Transverse colon (tissue), 4 donors: ENCODE measurements at regions not wholly inside any gene's neighbourhood (a gene's known extent, or its start where the extent isn't known, plus 50 kb on each side); places are given as distances from the start of the nearest gene placed in this dataset.

Source experiments
- DNase-seq: peaks from one replicate; pipeline ENCODE4 v3.0.0-alpha.2; 2019
- H3K27ac ChIP-seq, 4 donors: fragments of 200-600 bp; sonication (generic); 2 replicates each; pipeline ENCODE4 v1.5.1; 2016 to 2018; ENCODE audit warnings: inconsistent platforms in 4 of 4
- H3K27me3 ChIP-seq: fragments of 200-600 bp; sonication (generic); 2 replicates; pipeline ENCODE4 v1.5.1; 2017; ENCODE audit warnings: inconsistent platforms
- H3K36me3 ChIP-seq, 4 donors: fragments of 200-600 bp; sonication (generic); 2 replicates each; pipeline ENCODE4 v1.5.1; 2017 to 2019; ENCODE audit warnings: inconsistent platforms in 4 of 4
- H3K4me1 ChIP-seq, 4 donors: fragments of 200-600 bp; sonication (generic); 2 replicates each; pipeline ENCODE4 v1.5.1; 2017 to 2020; ENCODE audit warnings: inconsistent platforms in 4 of 4
- H3K4me3 ChIP-seq, 4 donors: fragments of 200-600 bp; sonication (generic); 1 replicate in 1 of 4; 2 replicates in 3 of 4; pipeline versions ENCODE4 v1.5.1 to v1.6.1; 2017 to 2019; ENCODE audit warnings: inconsistent platforms in 4 of 4
- H3K9me3 ChIP-seq, 2 donors: fragments of 200-600 bp; sonication (generic); 2 replicates each; pipeline ENCODE4 v1.5.1; 2017 to 2019; ENCODE audit warnings: inconsistent platforms in 2 of 2
- CTCF ChIP-seq, 5 experiments: fragments of 200-600 bp in 3 of 5; fragments of 450-650 bp in 2 of 5; sonication (generic) in 3 of 5; IDR thresholded peaks; 1 replicate in 2 of 5; 2 replicates in 3 of 5; pipeline ENCODE4 v1.5.1; 2016 to 2017; ENCODE audit warnings: antibody characterized with exemption in 5 of 5, inconsistent platforms in 3 of 5, mild to moderate bottlenecking in 2 of 5, moderate library complexity in 1 of 5
- EP300 ChIP-seq: sonication (generic); formaldehyde crosslinking; IDR thresholded peaks from one replicate; pipeline ENCODE4 v1.6.1; 2017; ENCODE audit warnings: antibody characterized with exemption, low read depth
- POLR2A ChIP-seq: fragments of 450-650 bp; IDR thresholded peaks from one replicate; pipeline ENCODE4 v1.6.1; 2016; ENCODE audit warnings: antibody characterized with exemption, mild to moderate bottlenecking, moderate library complexity
- POLR2AphosphoS5 ChIP-seq, 3 donors: sonication (generic); formaldehyde crosslinking; IDR thresholded peaks; one replicate each; pipeline ENCODE4 v1.6.1; 2016; ENCODE audit warnings: antibody characterized with exemption in 3 of 3
- WGBS, 2 donors: methylation state at CpG; one replicate each; pipeline ENCODE4 v1.1.5; 2018; ENCODE audit warnings: low coverage in 1 of 2; 5-methylcytosine and 5-hydroxymethylcytosine counted together
- in situ Hi-C, 4 donors: fragments of 200-750 bp; cut with MboI; loops; one replicate each; pipeline versions ENCODE4 v1.15.0 to v1.15.1; 2017; ENCODE audit warnings: low sequenced_read_pairs in 3 of 4, low pct_ligation_motif_present in 1 of 4, low pct_unique_long_range_greater_than_20kb in 1 of 4
- intact Hi-C: fragments of 100-400 bp; cut with DNase I; formaldehyde crosslinking; loops from one replicate; pipeline ENCODE4 v1.15.1; 2023; ENCODE audit warnings: low total_unique reads

DNA sequence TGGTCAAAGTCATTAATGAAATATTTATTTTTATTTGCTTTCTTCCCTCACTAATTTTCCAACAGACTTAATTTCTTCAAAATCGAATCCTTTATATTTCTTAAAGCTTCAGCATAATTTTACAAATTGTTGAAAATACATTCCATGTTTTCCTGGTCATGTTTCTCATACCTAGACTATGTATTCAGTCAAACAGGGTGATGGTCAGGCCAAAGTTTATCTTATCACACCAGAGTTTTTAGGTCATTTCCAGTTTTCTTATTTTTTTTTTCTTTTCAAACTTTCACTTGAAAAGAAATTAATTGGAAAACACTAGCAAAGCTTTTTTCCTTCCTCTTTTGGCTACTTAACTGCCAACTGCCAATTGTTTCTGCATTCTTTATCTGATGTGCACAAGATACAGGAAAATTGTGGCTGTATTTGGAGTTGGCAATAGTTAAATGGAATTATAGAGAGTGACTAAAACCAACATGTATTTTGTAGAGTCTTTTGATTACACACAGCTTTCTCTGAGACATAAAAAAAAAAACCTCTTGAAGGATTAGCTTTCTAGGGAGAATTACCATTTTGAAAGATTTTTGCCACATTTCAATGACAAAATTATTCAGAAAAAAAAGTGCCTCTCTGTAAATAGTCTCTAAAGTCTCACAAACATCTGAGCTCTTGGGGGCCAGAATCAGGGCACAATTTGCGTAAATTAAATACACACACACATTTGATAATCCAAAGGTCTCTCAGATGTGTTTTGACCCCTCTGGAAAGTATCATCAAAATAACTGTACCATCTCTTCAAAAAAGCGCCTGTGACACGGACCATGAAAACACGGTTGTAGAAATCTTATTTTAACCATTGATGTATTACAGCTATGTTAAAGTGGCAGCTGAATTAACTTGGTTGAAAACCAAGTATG is 603.2 kb upstream of the KCNMB2 start:
- in situ Hi-C loops, result no loop called here
- TF ChIP-seq EP300, result no peak
- no peak for TF ChIP-seq CTCF (IDR thresholded peaks at IDR 0.05)
- TF ChIP-seq POLR2A, result no peak
- TF ChIP-seq POLR2AphosphoS5 (IDR thresholded peaks at IDR 0.05), result no peak
- Histone ChIP-seq H3K9me3 (no peaks in the 10 kb centered on the region), H3K36me3 (no peaks in the 10 kb centered on the region), H3K27ac (no peak overlapping the region), H3K4me3 (no peak overlapping the region), H3K4me1 (peaks cover 0 to 9% (median 1%) of the 10 kb centered on the region in 4 donors), H3K27me3 (no peaks in the 10 kb centered on the region)
- 73 to 79% methylated on average over 5 of the region's 5 CpGs for WGBS, 2 donors
- DNase-seq, result no peak
- intact Hi-C loops, result no loop called here

DNA sequence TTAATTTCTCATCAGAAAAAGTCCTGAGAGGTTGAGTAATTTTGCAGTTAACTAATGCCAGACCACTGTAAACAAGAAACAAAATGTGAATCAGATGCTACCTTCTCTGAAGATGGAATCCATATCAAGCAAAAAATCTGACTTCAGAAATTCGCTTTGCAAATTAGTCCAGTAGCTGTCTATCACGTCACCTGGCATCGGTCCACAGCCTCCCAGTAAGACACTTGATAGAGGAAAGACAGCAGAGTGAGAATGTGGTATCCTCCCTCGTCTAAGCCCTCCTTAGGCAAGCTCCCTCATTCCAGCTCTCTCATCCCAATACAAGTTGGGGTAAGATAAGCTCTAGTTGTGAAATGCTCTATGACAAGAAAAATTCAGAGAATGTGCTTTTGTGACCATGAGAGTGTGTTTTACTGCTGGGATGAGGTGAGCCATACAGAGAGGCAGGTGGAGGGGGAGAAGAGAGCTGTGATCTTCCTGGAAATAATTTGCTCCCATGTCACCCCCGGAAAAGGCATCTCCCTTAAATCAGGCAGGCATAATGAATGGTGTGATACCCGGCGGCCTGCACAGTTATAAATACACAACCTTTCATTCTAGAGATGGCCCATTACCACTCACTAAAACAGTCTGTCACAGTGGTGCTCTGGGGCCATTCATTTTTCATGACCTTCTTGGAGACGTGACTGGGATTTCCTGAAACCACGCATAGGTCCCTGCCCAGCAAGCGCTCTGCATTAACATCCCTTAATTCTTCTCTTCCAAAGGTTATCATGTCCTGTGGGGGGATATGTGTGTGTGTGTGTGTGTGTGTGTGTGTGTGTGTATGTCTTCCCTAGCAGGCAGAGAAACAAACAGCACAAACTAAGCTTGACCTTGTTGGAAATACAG is 602.0 kb upstream of the KCNMB2 start:
- 93 to 97% methylated on average over 5 to 10 of the region's 10 CpGs for WGBS, 2 donors
- H3K27me3 ChIP-seq, result no peaks in the 10 kb centered on the region
- no peak for DNase-seq
- in situ Hi-C loops (no loop called here), intact Hi-C loops (no loop called here)
- no peaks in the 10 kb centered on the region for H3K9me3 ChIP-seq
- no peaks in the 10 kb centered on the region for H3K4me1 ChIP-seq
- H3K27ac ChIP-seq, result no peak overlapping the region
- TF ChIP-seq POLR2AphosphoS5 (IDR thresholded peaks at IDR 0.05) (no peak), EP300 (no peak), POLR2A (no peak), CTCF (IDR thresholded peaks at IDR 0.05) (no peak)
- no peaks in the 10 kb centered on the region for H3K36me3 ChIP-seq
- no peak overlapping the region for H3K4me3 ChIP-seq

- intact Hi-C loops, result no loop called here
- 82 to 88% methylated on average over 4 to 6 of the region's 6 CpGs for whole genome bisulfite sequencing, 2 donors
- Histone ChIP-seq H3K27me3 (no peaks in the 10 kb centered on the region), H3K27ac (no peak overlapping the region), H3K4me3 (no peak overlapping the region), H3K36me3 (no peaks in the 10 kb centered on the region), H3K4me1 (no peaks in the 10 kb centered on the region), H3K9me3 (no peaks in the 10 kb centered on the region)
- in situ Hi-C loops, result no loop called here
- TF ChIP-seq POLR2A, result no peak
- no peak for TF ChIP-seq EP300
- TF ChIP-seq CTCF (IDR thresholded peaks at IDR 0.05), result no peak
- no peak for TF ChIP-seq POLR2AphosphoS5 (IDR thresholded peaks at IDR 0.05)
- DNase-seq, result no peak
These were observed 601.2 kb upstream of the KCNMB2 start for GRCh38 chr3:177935047-177935446.

- TF ChIP-seq POLR2AphosphoS5 (IDR thresholded peaks at IDR 0.05) (no peak), POLR2A (no peak), CTCF (IDR thresholded peaks at IDR 0.05) (no peak), EP300 (no peak)
- WGBS, 2 donors, result 80 to 83% methylated on average over 2 of the region's 2 CpGs
- H3K9me3 ChIP-seq, result no peaks in the 10 kb centered on the region
- H3K4me1 ChIP-seq, result no peaks in the 10 kb centered on the region
- no peak for DNase-seq
- H3K27ac ChIP-seq, result no peak overlapping the region
- H3K4me3 ChIP-seq, result no peak overlapping the region
- H3K27me3 ChIP-seq, result no peaks in the 10 kb centered on the region
- H3K36me3 ChIP-seq, result no peaks in the 10 kb centered on the region
- intact Hi-C loops (no loop called here), in situ Hi-C loops (no loop called here)
These were observed 599.5 kb upstream of the KCNMB2 start for GRCh38 chr3:177936721-177937120.
